Activated CD8-positive, alpha-beta T cell treated with anti-CD3 and anti-CD28 coated beads for 36 hours (primary cell): ENCODE measurements at regions not wholly inside any gene's neighbourhood (a gene's known extent, or its start where the extent isn't known, plus 50 kb on each side); places are given as distances from the start of the nearest gene placed in this dataset.

Experiments used
- ATAC-seq: fragments of 200-7000 bp; cut with Tn5 transposase; one replicate; pipeline ENCODE4 v1.10.0; 2021; ENCODE audit warnings: mild to moderate bottlenecking, moderate library complexity
- CTCF ChIA-PET: fragments of 350-600 bp; sonication (Branson Sonifier 250); formaldehyde crosslinking; loops from one replicate; lab custom pipeline; 2021; ENCODE audit warnings: antibody characterized with exemption; lab: Charles Lee
- POLR2A ChIA-PET: fragments of 350-600 bp; sonication (Branson Sonifier 250); formaldehyde crosslinking; loops from one replicate; lab custom pipeline; 2021; ENCODE audit warnings: antibody characterized with exemption; lab: Charles Lee
- DNase-seq: peaks from one replicate; pipeline ENCODE4 v3.0.0-alpha.2; 2020
- H3K27ac Mint-ChIP-seq: one replicate; pipeline ENCODE4 v1.8.0; 2021; ENCODE audit warnings: mild to moderate bottlenecking, mixed read lengths
- H3K27me3 Mint-ChIP-seq: one replicate; pipeline ENCODE4 v1.8.0; 2021; ENCODE audit warnings: mixed read lengths
- H3K36me3 Mint-ChIP-seq: one replicate; pipeline ENCODE4 v1.8.0; 2021; ENCODE audit warnings: low read depth, mixed read lengths
- H3K4me1 Mint-ChIP-seq: one replicate; pipeline ENCODE4 v1.8.0; 2021; ENCODE audit warnings: low read depth, mixed read lengths
- H3K4me3 Mint-ChIP-seq: one replicate; pipeline ENCODE4 v1.8.0; 2021; ENCODE audit warnings: mild to moderate bottlenecking, moderate library complexity, mixed read lengths
- H3K9me3 Mint-ChIP-seq: one replicate; pipeline ENCODE4 v1.8.0; 2021; ENCODE audit warnings: mixed read lengths
- intact Hi-C: fragments of 100-400 bp; cut with micrococcal nuclease; formaldehyde crosslinking; loops from one replicate; pipeline ENCODE4 v1.10.0; 2022
- TF ChIP-seq, protein P1 (sequence below): fragments of 200-600 bp; IDR thresholded peaks from one replicate; pipeline ENCODE4 v1.8.0; 2022; ENCODE audit warnings: antibody characterized with exemption, mild to moderate bottlenecking

DNA sequence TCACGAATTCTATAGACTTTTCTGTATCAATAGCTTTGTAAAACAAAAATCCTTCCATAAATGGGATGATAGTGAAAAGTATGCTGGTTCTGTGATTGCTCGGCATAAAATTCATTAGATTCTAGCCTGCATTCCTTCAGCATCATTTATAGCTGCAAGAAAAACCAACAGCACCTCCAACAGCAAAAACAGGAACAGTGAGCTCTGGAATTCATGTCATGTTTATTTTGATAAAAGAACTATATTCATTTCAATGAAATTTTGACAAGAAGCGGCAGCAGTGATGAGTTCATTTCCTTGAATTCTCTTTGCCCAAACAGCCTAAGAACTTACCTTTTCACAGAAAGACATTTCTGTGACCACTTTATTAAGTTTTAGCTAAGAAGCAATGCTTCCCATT, 515.2 kb upstream of the CCDC54 start:
- ATAC-seq (no peak), DNase-seq (no peak)
- TF ChIP-seq, protein P1, sequence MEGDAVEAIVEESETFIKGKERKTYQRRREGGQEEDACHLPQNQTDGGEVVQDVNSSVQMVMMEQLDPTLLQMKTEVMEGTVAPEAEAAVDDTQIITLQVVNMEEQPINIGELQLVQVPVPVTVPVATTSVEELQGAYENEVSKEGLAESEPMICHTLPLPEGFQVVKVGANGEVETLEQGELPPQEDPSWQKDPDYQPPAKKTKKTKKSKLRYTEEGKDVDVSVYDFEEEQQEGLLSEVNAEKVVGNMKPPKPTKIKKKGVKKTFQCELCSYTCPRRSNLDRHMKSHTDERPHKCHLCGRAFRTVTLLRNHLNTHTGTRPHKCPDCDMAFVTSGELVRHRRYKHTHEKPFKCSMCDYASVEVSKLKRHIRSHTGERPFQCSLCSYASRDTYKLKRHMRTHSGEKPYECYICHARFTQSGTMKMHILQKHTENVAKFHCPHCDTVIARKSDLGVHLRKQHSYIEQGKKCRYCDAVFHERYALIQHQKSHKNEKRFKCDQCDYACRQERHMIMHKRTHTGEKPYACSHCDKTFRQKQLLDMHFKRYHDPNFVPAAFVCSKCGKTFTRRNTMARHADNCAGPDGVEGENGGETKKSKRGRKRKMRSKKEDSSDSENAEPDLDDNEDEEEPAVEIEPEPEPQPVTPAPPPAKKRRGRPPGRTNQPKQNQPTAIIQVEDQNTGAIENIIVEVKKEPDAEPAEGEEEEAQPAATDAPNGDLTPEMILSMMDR, result no peak
- Mint-ChIP-seq H3K27ac (no peak overlapping the region), H3K4me3 (no peak overlapping the region), H3K9me3 (no peaks in the 10 kb centered on the region), H3K27me3 (no peaks in the 10 kb centered on the region), H3K4me1 (no peaks in the 10 kb centered on the region), H3K36me3 (no peaks in the 10 kb centered on the region)
- ChIA-PET CTCF (no interaction called here), POLR2A (no interaction called here)
- intact Hi-C loops, result no loop called here

DNA sequence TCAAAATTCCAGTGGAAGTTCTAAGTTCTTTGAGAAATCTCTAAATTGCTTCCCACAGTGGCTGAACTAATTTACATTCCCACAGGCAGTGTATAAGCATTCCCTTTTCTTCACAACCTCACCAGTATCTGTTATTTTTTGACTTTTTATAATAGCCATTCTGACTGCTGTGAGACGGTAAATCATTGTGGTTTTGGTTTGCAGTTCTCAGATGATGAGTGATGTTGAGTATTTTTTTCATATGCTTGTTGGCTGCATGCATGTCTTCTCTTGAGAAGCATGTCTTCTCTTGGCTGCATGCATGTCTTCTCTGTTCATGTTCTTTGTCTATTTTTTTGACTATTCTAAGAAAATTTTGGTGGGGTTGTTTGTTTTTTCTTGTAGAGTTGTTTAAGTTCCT, 499.6 kb upstream of the CCDC54 start:
- Mint-ChIP-seq H3K27me3 (no peaks in the 10 kb centered on the region), H3K27ac (no peak overlapping the region), H3K4me3 (no peak overlapping the region), H3K4me1 (no peaks in the 10 kb centered on the region), H3K9me3 (no peaks in the 10 kb centered on the region), H3K36me3 (no peaks in the 10 kb centered on the region)
- DNase-seq (no peak), ATAC-seq (no peak)
- ChIA-PET POLR2A (no interaction called here), CTCF (no interaction called here)
- TF ChIP-seq, protein P1, result no peak
- intact Hi-C loops, result no loop called here

DNA sequence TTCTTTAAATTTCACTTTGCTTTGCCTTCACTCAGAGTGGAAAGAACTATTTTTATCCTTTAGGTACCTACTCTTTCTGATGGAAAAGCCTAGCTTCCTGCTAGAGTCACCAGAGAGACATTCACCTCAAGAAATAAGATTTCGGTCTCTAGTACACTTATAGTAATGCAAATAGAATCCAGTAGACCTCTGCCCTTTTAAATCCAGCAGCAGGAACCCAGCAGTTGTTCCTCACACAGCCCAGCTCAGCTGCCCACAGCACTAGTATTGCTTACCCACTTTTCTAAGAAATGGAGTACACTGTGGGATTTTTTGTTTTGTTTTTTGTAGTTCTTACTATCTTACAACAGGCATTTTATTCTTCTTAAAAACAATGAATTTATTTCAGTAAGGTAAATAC, 497.0 kb upstream of the CCDC54 start:
- Mint-ChIP-seq H3K4me1 (no peaks in the 10 kb centered on the region), H3K9me3 (peaks cover 3% of the 10 kb centered on the region), H3K27me3 (no peaks in the 10 kb centered on the region), H3K36me3 (no peaks in the 10 kb centered on the region), H3K27ac (no peak overlapping the region), H3K4me3 (no peak overlapping the region)
- no peak for DNase-seq
- intact Hi-C loops, result no loop called here
- no peak for ATAC-seq
- TF ChIP-seq, protein P1, result no peak
- ChIA-PET POLR2A (interaction anchor here (0.6 kb wide), 1 partner anchor 59 kb away, joined by 3 read pairs; no protein-coding TSS in a partner anchor), CTCF (no interaction called here)

DNA sequence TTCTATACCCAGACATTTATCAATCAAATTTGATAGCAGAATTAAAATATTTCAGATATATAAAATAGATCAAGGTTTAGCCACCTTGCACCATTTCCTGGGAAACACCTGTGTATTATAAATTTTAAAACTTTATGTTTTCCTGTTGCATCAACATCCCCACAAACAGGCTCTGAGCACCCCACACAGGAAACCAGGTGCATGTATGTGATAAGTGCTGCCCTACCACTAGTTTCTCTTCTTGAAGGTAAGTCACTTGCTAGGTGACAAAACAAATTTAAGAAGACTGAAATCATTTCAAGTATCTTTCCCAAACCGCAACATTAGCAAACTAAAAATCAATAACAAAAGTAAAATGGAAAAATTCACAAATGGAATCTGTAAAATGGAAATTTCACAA, 496.1 kb upstream of the CCDC54 start:
- intact Hi-C loops, result no loop called here
- H3K36me3 Mint-ChIP-seq, result no peaks in the 10 kb centered on the region
- TF ChIP-seq, protein P1, result no peak
- ChIA-PET CTCF (no interaction called here), POLR2A (no interaction called here)
- DNase-seq, result no peak
- H3K27ac Mint-ChIP-seq, result no peak overlapping the region
- peaks cover 5% of the 10 kb centered on the region for H3K9me3 Mint-ChIP-seq
- H3K27me3 Mint-ChIP-seq, result no peaks in the 10 kb centered on the region
- no peak overlapping the region for H3K4me3 Mint-ChIP-seq
- H3K4me1 Mint-ChIP-seq, result no peaks in the 10 kb centered on the region
- no peak for ATAC-seq

DNA sequence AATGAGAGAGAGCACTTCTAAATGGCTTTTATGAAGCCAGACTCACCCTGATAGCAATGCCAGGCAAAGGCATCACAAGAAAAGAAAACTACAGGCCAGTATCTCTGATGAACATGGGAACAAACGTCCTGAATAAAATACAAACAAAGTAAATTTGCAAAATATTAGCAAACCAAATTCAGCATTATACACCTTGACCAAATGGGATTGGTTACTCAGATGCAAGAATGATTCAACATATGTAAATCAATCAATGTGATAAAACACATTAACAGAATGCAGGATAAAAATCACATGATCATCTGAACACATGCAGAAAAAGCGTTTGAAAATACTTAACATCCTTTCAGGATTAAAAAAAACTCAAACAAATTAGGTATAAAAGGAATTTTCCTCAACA, 494.9 kb upstream of the CCDC54 start:
- no peak for DNase-seq
- Mint-ChIP-seq H3K4me1 (no peaks in the 10 kb centered on the region), H3K36me3 (no peaks in the 10 kb centered on the region), H3K9me3 (peaks cover 5% of the 10 kb centered on the region), H3K27ac (no peak overlapping the region), H3K4me3 (no peak overlapping the region), H3K27me3 (no peaks in the 10 kb centered on the region)
- intact Hi-C loops, result no loop called here
- ATAC-seq, result no peak
- TF ChIP-seq, protein P1, result no peak
- POLR2A ChIA-PET, result no interaction called here
- CTCF ChIA-PET, result no interaction called here
